GM18520 (cell line): ENCODE measurements at regions not wholly inside any gene's neighbourhood (a gene's known extent, or its start where the extent isn't known, plus 50 kb on each side); places are given as distances from the start of the nearest gene placed in this dataset.

Experiments used
- ATAC-seq: cut with Tn5 transposase; IDR thresholded peaks from one replicate; pipeline ENCODE4 v1.9.1; 2021; ENCODE audit not compliant: unreplicated experiment

GRCh38 chr12:77578466-77579220 is 252.1 kb upstream of the NAV3 start:
- no peak for ATAC-seq

GRCh38 chr12:77577791-77578190 is 252.9 kb upstream of the NAV3 start:
- no peak for ATAC-seq

- ATAC-seq, result no peak
Measured at GRCh38 chr12:77575376-77575919, 255.2 kb upstream of the NAV3 start.

GRCh38 chr12:77572371-77572770 is 258.3 kb upstream of the NAV3 start:
- no peak for ATAC-seq

- no peak for ATAC-seq
Measured at GRCh38 chr12:77571768-77572167, 258.9 kb upstream of the NAV3 start.

- no peak for ATAC-seq
Measured at GRCh38 chr12:77571127-77571526, 259.6 kb upstream of the NAV3 start.

- ATAC-seq, result no peak
Measured at GRCh38 chr12:77569876-77570275, 260.8 kb upstream of the NAV3 start.

GRCh38 chr12:77560714-77561113 is 270.0 kb upstream of the NAV3 start:
- no peak for ATAC-seq

- ATAC-seq, result no peak
Measured at GRCh38 chr12:77559400-77560074, 271.2 kb upstream of the NAV3 start.

GRCh38 chr12:77555074-77555473 is 275.6 kb upstream of the NAV3 start:
- ATAC-seq, result no peak

GRCh38 chr12:77553976-77554619 is 276.6 kb upstream of the NAV3 start:
- ATAC-seq, result peak; percentile 100

- no peak for ATAC-seq
Measured at GRCh38 chr12:77549383-77550128, 281.1 kb upstream of the NAV3 start.

- no peak for ATAC-seq
Measured at GRCh38 chr12:77548797-77549196, 281.9 kb upstream of the NAV3 start.

- ATAC-seq, result no peak
Measured at GRCh38 chr12:77540097-77540496, 290.6 kb upstream of the NAV3 start.

GRCh38 chr12:77537663-77538062 is 293.0 kb upstream of the NAV3 start:
- no peak for ATAC-seq

GRCh38 chr12:77535734-77536133 is 295.0 kb upstream of the NAV3 start:
- ATAC-seq, result no peak

- no peak for ATAC-seq
Measured at GRCh38 chr12:77531912-77532311, 298.8 kb upstream of the NAV3 start.

- no peak for ATAC-seq
Measured at GRCh38 chr12:77522247-77522646, 308.4 kb upstream of the NAV3 start.

GRCh38 chr12:77521508-77522115 is 309.1 kb upstream of the NAV3 start:
- no peak for ATAC-seq

GRCh38 chr12:77514511-77514910 is 316.2 kb upstream of the NAV3 start:
- ATAC-seq, result no peak

- no peak for ATAC-seq
Measured at GRCh38 chr12:77510985-77511384, 319.7 kb upstream of the NAV3 start.
